Suprapubic skin (tissue), 4 donors: ENCODE measurements at regions not wholly inside any gene's neighbourhood (a gene's known extent, or its start where the extent isn't known, plus 50 kb on each side); places are given as distances from the start of the nearest gene placed in this dataset.

Experiments
- DNase-seq, 2 donors: peaks; one replicate each; pipeline ENCODE4 v3.0.0-alpha.2; 2019; ENCODE audit warnings: low spot score in 2 of 2
- H3K27ac ChIP-seq: fragments of 200-600 bp; sonication (generic); one replicate; pipeline ENCODE4 v1.5.1; 2019
- H3K27me3 ChIP-seq: fragments of 200-600 bp; sonication (generic); one replicate; pipeline ENCODE4 v1.5.1; 2019
- H3K36me3 ChIP-seq: fragments of 200-600 bp; sonication (generic); one replicate; pipeline ENCODE4 v1.5.1; 2019
- H3K4me1 ChIP-seq: fragments of 200-600 bp; sonication (generic); one replicate; pipeline ENCODE4 v1.5.1; 2019
- H3K4me3 ChIP-seq: fragments of 200-600 bp; sonication (generic); one replicate; pipeline ENCODE4 v1.5.1; 2019; ENCODE audit warnings: mild to moderate bottlenecking
- H3K9me3 ChIP-seq: fragments of 200-600 bp; sonication (generic); one replicate; pipeline ENCODE4 v1.5.1; 2019
- CTCF ChIP-seq, 2 donors: fragments of 200-600 bp in 1 of 2; fragments of 450-650 bp in 1 of 2; sonication (generic) in 1 of 2; IDR thresholded peaks; one replicate each; pipeline ENCODE4 v1.5.1; 2016 to 2019; ENCODE audit warnings: antibody characterized with exemption in 2 of 2, mild to moderate bottlenecking in 1 of 2, moderate library complexity in 1 of 2
- EP300 ChIP-seq: sonication (generic); formaldehyde crosslinking; IDR thresholded peaks from one replicate; pipeline ENCODE4 v1.6.1; 2017; ENCODE audit warnings: antibody characterized with exemption
- POLR2A ChIP-seq, 2 donors: fragments of 450-650 bp; IDR thresholded peaks; one replicate each; pipeline ENCODE4 v1.6.1; 2017; ENCODE audit warnings: antibody characterized with exemption in 2 of 2, mild to moderate bottlenecking in 2 of 2, moderate library complexity in 2 of 2
- POLR2AphosphoS5 ChIP-seq, 3 donors: sonication (generic); formaldehyde crosslinking; IDR thresholded peaks; one replicate each; pipeline ENCODE4 v1.6.1; 2017; ENCODE audit warnings: antibody characterized with exemption in 3 of 3
- WGBS: methylation state at CpG from one replicate; pipeline ENCODE4 v1.1.5; 2018; 5-methylcytosine and 5-hydroxymethylcytosine counted together

- Histone ChIP-seq H3K36me3 (no peaks in the 10 kb centered on the region), H3K4me3 (peak overlapping the region; percentile 43), H3K27me3 (no peaks in the 10 kb centered on the region), H3K27ac (peak overlapping the region; percentile 48), H3K9me3 (no peaks in the 10 kb centered on the region), H3K4me1 (peaks cover 16% of the 10 kb centered on the region)
- DNase-seq: peak; percentile 53 to 56
- TF ChIP-seq CTCF (IDR thresholded peaks at IDR 0.05): no peak
- no peak for TF ChIP-seq POLR2AphosphoS5 (IDR thresholded peaks at IDR 0.05)
- no peak for TF ChIP-seq POLR2A (IDR thresholded peaks at IDR 0.05)
- TF ChIP-seq EP300: no peak
- 52% methylated on average over 7 of the region's 7 CpGs for WGBS
These were observed 129.7 kb upstream of the SMAD3 start for GRCh38 chr15:66935688-66936087.

- H3K27me3 ChIP-seq: no peaks in the 10 kb centered on the region
- H3K4me3 ChIP-seq: peak overlapping the region; percentile 43
- WGBS: 60% methylated on average over 24 of the region's 25 CpGs
- H3K36me3 ChIP-seq: no peaks in the 10 kb centered on the region
- peak; percentile 70 to 76 for DNase-seq
- TF ChIP-seq POLR2A (IDR thresholded peaks at IDR 0.05) (no peak), POLR2AphosphoS5 (IDR thresholded peaks at IDR 0.05) (no peak), CTCF (IDR thresholded peaks at IDR 0.05) (no peak), EP300 (no peak)
- H3K4me1 ChIP-seq: peaks cover 22% of the 10 kb centered on the region
- no peaks in the 10 kb centered on the region for H3K9me3 ChIP-seq
- peak overlapping the region; percentile 48 for H3K27ac ChIP-seq
These were observed 129.1 kb upstream of the SMAD3 start for GRCh38 chr15:66936109-66936860.

GRCh38 chr15:66936861-66937582 is 128.4 kb upstream of the SMAD3 start:
- no peak for TF ChIP-seq POLR2AphosphoS5 (IDR thresholded peaks at IDR 0.05)
- no peak for TF ChIP-seq EP300
- TF ChIP-seq POLR2A (IDR thresholded peaks at IDR 0.05): no peak
- TF ChIP-seq CTCF (IDR thresholded peaks at IDR 0.05): no peak
- H3K4me3 ChIP-seq: peak overlapping the region; percentile 43
- peaks cover 24% of the 10 kb centered on the region for H3K4me1 ChIP-seq
- H3K9me3 ChIP-seq: no peaks in the 10 kb centered on the region
- no peaks in the 10 kb centered on the region for H3K27me3 ChIP-seq
- WGBS: 61% methylated on average over 8 of the region's 8 CpGs
- DNase-seq: peak; percentile 28 to 46
- no peaks in the 10 kb centered on the region for H3K36me3 ChIP-seq
- peak overlapping the region; percentile 48 for H3K27ac ChIP-seq

GRCh38 chr15:66937588-66937987 is 127.8 kb upstream of the SMAD3 start:
- Histone ChIP-seq H3K9me3 (no peaks in the 10 kb centered on the region), H3K4me3 (no peak overlapping the region), H3K27me3 (no peaks in the 10 kb centered on the region), H3K27ac (no peak overlapping the region), H3K4me1 (peaks cover 18% of the 10 kb centered on the region), H3K36me3 (no peaks in the 10 kb centered on the region)
- no peak for TF ChIP-seq EP300
- peak in 1 of 2 donors; percentile 29 for DNase-seq
- 100% methylated on average over 3 of the region's 3 CpGs for WGBS

GRCh38 chr15:66938114-66938830 is 127.1 kb upstream of the SMAD3 start:
- Histone ChIP-seq H3K27me3 (no peaks in the 10 kb centered on the region), H3K9me3 (no peaks in the 10 kb centered on the region), H3K27ac (no peak overlapping the region), H3K4me3 (no peak overlapping the region), H3K4me1 (peaks cover 18% of the 10 kb centered on the region), H3K36me3 (no peaks in the 10 kb centered on the region)
- DNase-seq: peak; percentile 8 to 24
- TF ChIP-seq CTCF (IDR thresholded peaks at IDR 0.05) (no peak), POLR2AphosphoS5 (IDR thresholded peaks at IDR 0.05) (no peak), EP300 (no peak), POLR2A (IDR thresholded peaks at IDR 0.05) (no peak)
- WGBS: 83% methylated on average over 3 of the region's 3 CpGs
